OCI-LY3 (cell line): ENCODE measurements at regions not wholly inside any gene's neighbourhood (a gene's known extent, or its start where the extent isn't known, plus 50 kb on each side); places are given as distances from the start of the nearest gene placed in this dataset.

Experiments
- EZH2phosphoT487 ChIP-seq: fragments of 200-600 bp; shearing (Covaris generic); IDR thresholded peaks from 2 replicates; pipeline ENCODE4 v1.6.1; 2018; ENCODE audit warnings: antibody characterized with exemption, mixed run types, low read depth
- TF ChIP-seq, protein P1 (sequence below): fragments of 200-600, 300-600 bp; sonication (generic); IDR thresholded peaks from 2 replicates; pipeline ENCODE4 v1.5.1; 2014; ENCODE audit warnings: antibody characterized with exemption, low read length, low read depth

DNA sequence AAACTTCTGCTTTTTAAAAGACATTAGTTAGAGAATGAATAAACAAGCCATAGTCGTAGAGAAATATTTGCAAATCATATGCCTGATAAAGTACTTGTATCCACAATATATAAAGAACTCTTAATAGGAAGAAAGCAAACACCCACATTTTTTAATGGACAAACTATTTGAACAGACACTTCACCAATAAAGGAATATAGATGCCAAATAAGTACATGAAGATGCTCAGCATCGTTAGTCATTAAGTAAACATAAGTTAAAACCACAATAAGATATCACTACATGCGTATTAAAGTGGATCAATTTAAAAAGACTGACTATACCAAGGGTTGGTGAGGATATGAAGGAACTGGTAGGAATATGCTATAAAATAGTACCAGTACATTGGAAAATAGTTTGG lies 142.3 kb upstream of the ZC3H11B start:
- TF ChIP-seq, protein P1, sequence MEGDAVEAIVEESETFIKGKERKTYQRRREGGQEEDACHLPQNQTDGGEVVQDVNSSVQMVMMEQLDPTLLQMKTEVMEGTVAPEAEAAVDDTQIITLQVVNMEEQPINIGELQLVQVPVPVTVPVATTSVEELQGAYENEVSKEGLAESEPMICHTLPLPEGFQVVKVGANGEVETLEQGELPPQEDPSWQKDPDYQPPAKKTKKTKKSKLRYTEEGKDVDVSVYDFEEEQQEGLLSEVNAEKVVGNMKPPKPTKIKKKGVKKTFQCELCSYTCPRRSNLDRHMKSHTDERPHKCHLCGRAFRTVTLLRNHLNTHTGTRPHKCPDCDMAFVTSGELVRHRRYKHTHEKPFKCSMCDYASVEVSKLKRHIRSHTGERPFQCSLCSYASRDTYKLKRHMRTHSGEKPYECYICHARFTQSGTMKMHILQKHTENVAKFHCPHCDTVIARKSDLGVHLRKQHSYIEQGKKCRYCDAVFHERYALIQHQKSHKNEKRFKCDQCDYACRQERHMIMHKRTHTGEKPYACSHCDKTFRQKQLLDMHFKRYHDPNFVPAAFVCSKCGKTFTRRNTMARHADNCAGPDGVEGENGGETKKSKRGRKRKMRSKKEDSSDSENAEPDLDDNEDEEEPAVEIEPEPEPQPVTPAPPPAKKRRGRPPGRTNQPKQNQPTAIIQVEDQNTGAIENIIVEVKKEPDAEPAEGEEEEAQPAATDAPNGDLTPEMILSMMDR: no peak
- TF ChIP-seq EZH2phosphoT487: no peak
